ENCODE measurements at regions not wholly inside any gene's neighbourhood (a gene's known extent, or its start where the extent isn't known, plus 50 kb on each side); places are given as distances from the start of the nearest gene placed in this dataset.

DNA sequence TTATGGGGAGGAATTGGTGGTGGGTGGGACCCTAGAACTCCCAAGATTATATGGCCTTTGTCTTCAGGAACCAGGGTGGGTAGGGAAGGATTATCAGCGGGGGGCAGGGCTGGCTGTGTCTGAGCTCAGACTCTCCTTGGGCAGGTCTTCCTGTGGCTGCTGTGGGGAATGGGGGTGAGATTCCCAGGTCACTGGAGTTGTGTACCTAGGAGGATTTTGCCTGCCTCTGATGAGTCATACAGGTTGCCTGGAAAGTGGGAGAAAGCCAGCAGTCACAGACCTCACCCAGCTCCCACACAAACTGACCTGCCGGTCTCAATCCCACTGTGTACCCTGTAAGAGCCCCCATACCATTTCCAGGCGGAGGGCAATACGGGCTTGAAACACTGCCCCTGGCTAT lies 209.9 kb upstream of the CNTN3 start:
- H3K27ac ChIP-seq (ENCODE audit: low read depth in 1 of 2, low read length in 2 of 2): no peak overlapping the region
- no peaks in the 10 kb centered on the region for H3K36me3 ChIP-seq (replicated peaks in 1 of 2; ENCODE audit: control insufficient read depth in 1 of 2, insufficient read depth in 2 of 2, low read length in 2 of 2)
- Mint-ChIP-seq H3K4me3 (no peak overlapping the region), H3K36me3 (no peaks in the 10 kb centered on the region), H3K27ac (no peak overlapping the region), H3K27me3 (ENCODE audit: low read depth in 3 of 3) (no peaks in the 10 kb centered on the region), H3K9me3 (peaks cover 3 to 21% (median 15%) of the 10 kb centered on the region in 7 donors), H3K4me1 (no peaks in the 10 kb centered on the region)
- H3K9ac ChIP-seq (ENCODE audit: insufficient read depth, low read length, poor library complexity, severe bottlenecking): no peak overlapping the region
- H3K79me2 ChIP-seq (ENCODE audit: insufficient read depth, low read length): no peaks in the 10 kb centered on the region
- no peak overlapping the region for H3K4me3 ChIP-seq (replicated peaks in 1 of 3; ENCODE audit: low read depth in 2 of 3, low read length in 3 of 3)
- no peaks in the 10 kb centered on the region for H4K20me1 ChIP-seq (ENCODE audit: insufficient read depth, low read length)
- DNase-seq: no peak
- H3K4me1 ChIP-seq (ENCODE audit: control insufficient read depth in 1 of 2, insufficient read depth in 2 of 2, low read length in 2 of 2): no peaks in the 10 kb centered on the region
- intact Hi-C loops (cut with micrococcal nuclease): no loop called here
- no peak overlapping the region for H2AFZ ChIP-seq (ENCODE audit: insufficient read depth, low read depth, low read length, poor library complexity, severe bottlenecking)
- no peak overlapping the region for H3K4me2 ChIP-seq (replicated peaks; ENCODE audit: extremely low read depth, low read length, poor library complexity, severe bottlenecking)
- H3K9me3 ChIP-seq (replicated peaks in 1 of 2; ENCODE audit: control insufficient read depth in 1 of 2, insufficient read depth in 1 of 2, low read length in 2 of 2): peaks cover 5 to 20% of the 10 kb centered on the region in 2 donors
- 93% methylated on average over 4 of the region's 4 CpGs for WGBS (ENCODE audit: insufficient coverage)
- no peak for TF ChIP-seq CTCF (IDR thresholded peaks at IDR 0.05)
- no peaks in the 10 kb centered on the region for H3K27me3 ChIP-seq (ENCODE audit: control insufficient read depth in 2 of 2, insufficient read depth in 2 of 2, low read length in 2 of 2)

DNA sequence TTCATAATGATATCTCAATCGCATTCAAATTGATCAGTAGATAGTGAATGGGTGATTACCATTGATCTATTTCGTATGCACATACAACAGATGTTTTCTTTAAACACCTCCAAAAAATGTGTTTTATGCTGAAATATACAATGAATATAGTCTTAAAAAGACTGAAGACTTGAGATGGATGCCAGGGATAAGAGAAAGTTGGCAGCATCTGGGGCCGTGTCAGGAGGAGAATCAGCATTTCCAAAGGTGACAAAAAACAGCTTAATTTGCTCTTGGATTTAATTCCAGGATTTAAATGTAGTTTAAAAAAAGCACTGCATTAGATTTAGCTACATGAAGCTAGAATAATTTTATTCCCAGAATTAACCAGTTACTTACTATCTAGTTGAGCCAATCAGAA lies 199.7 kb upstream of the CNTN3 start:
- H3K4me1 ChIP-seq (ENCODE audit: control insufficient read depth in 1 of 2, insufficient read depth in 2 of 2, low read length in 2 of 2): no peaks in the 10 kb centered on the region
- 83% methylated on average over 1 of the region's 3 CpGs for WGBS (ENCODE audit: insufficient coverage)
- Mint-ChIP-seq H3K27me3 (ENCODE audit: low read depth in 3 of 3) (no peaks in the 10 kb centered on the region), H3K27ac (no peak overlapping the region), H3K36me3 (no peaks in the 10 kb centered on the region), H3K9me3 (peaks cover 0 to 7% (median 0%) of the 10 kb centered on the region in 7 donors), H3K4me1 (no peaks in the 10 kb centered on the region), H3K4me3 (no peak overlapping the region)
- no peak overlapping the region for H2AFZ ChIP-seq (ENCODE audit: insufficient read depth, low read depth, low read length, poor library complexity, severe bottlenecking)
- TF ChIP-seq CTCF (IDR thresholded peaks at IDR 0.05): no peak
- H3K4me2 ChIP-seq (replicated peaks; ENCODE audit: extremely low read depth, low read length, poor library complexity, severe bottlenecking): no peak overlapping the region
- H4K20me1 ChIP-seq (ENCODE audit: insufficient read depth, low read length): no peaks in the 10 kb centered on the region
- no peaks in the 10 kb centered on the region for H3K9me3 ChIP-seq (replicated peaks in 1 of 2; ENCODE audit: control insufficient read depth in 1 of 2, insufficient read depth in 1 of 2, low read length in 2 of 2)
- H3K36me3 ChIP-seq (replicated peaks in 1 of 2; ENCODE audit: control insufficient read depth in 1 of 2, insufficient read depth in 2 of 2, low read length in 2 of 2): no peaks in the 10 kb centered on the region
- H3K79me2 ChIP-seq (ENCODE audit: insufficient read depth, low read length): no peaks in the 10 kb centered on the region
- intact Hi-C loops (cut with micrococcal nuclease): no loop called here
- H3K27me3 ChIP-seq (ENCODE audit: control insufficient read depth in 2 of 2, insufficient read depth in 2 of 2, low read length in 2 of 2): no peaks in the 10 kb centered on the region
- no peak overlapping the region for H3K9ac ChIP-seq (ENCODE audit: insufficient read depth, low read length, poor library complexity, severe bottlenecking)
- no peak for DNase-seq
- no peak overlapping the region for H3K27ac ChIP-seq (ENCODE audit: low read depth in 1 of 2, low read length in 2 of 2)
- no peak overlapping the region for H3K4me3 ChIP-seq (replicated peaks in 1 of 3; ENCODE audit: low read depth in 2 of 3, low read length in 3 of 3)

All from CD14-positive monocyte (primary cell).